Aorta (tissue), 5 donors: ENCODE measurements at regions not wholly inside any gene's neighbourhood (a gene's known extent, or its start where the extent isn't known, plus 50 kb on each side); places are given as distances from the start of the nearest gene placed in this dataset.

ENCODE experiments used
- ATAC-seq: fragments of 200-7000 bp; cut with Tn5 transposase; one replicate; pipeline ENCODE4 v1.9.1; 2022; ENCODE audit warnings: moderate library complexity; ENCODE audit not compliant: low FRiP score
- DNase-seq, 2 donors: peaks; one replicate each; pipeline ENCODE4 v3.0.0-alpha.2; 2020
- H3K27ac ChIP-seq, 2 donors: one replicate each; pipeline ENCODE4 v1.5.1; 2013; ENCODE audit warnings: low read length in 2 of 2, mild to moderate bottlenecking in 2 of 2, moderate library complexity in 2 of 2, control low read depth in 1 of 2, inconsistent platforms in 1 of 2, low read depth in 1 of 2
- H3K27me3 ChIP-seq, 2 donors: one replicate each; pipeline ENCODE4 v1.6.1; 2013; ENCODE audit warnings: control low read depth in 1 of 2, low read length in 1 of 2, mild to moderate bottlenecking in 1 of 2, moderate library complexity in 1 of 2; ENCODE audit not compliant: insufficient read depth in 2 of 2, control insufficient read depth in 1 of 2
- H3K36me3 ChIP-seq, 2 donors: one replicate each; pipeline ENCODE4 v1.6.1; 2013; ENCODE audit warnings: control low read depth in 1 of 2, low read length in 1 of 2, mild to moderate bottlenecking in 1 of 2; ENCODE audit not compliant: insufficient read depth in 2 of 2, control insufficient read depth in 1 of 2
- H3K4me1 ChIP-seq, 2 donors: one replicate each; pipeline ENCODE4 v1.6.1; 2013; ENCODE audit warnings: low read length in 2 of 2, control low read depth in 1 of 2, mild to moderate bottlenecking in 1 of 2, moderate library complexity in 1 of 2; ENCODE audit not compliant: insufficient read depth in 2 of 2, control insufficient read depth in 1 of 2
- H3K4me3 ChIP-seq, 2 donors: one replicate each; pipeline ENCODE4 v1.5.1; 2013; ENCODE audit warnings: low read length in 2 of 2, control low read depth in 1 of 2, mild to moderate bottlenecking in 1 of 2
- H3K9me3 ChIP-seq: one replicate; pipeline ENCODE4 v1.6.1; 2013; ENCODE audit warnings: mild to moderate bottlenecking, low read length; ENCODE audit not compliant: control insufficient read depth
- WGBS, 2 donors: extraction: QIAGEN DNeasy Blood & Tissue Kit; methylation state at CpG; one replicate each; pipeline ENCODE4 v1.1.7; 2013; 5-methylcytosine and 5-hydroxymethylcytosine counted together
- intact Hi-C, 2 donors: fragments of 100-400 bp; cut with DNase I; formaldehyde crosslinking; loops; one replicate each; pipeline versions ENCODE4 v1.14.2 to v1.15.0; 2022
- donor health status: healthy with polysubstance abuse.
- donor health status: Bipolar disorder and iron deficiency.
- donor health status: DM: no; HTN: no; CAD: no.
- donor health status: DM: no; HTN: no; CAD: no.
- donor health status: DM: yes; HTN: yes; CAD: no.

DNA sequence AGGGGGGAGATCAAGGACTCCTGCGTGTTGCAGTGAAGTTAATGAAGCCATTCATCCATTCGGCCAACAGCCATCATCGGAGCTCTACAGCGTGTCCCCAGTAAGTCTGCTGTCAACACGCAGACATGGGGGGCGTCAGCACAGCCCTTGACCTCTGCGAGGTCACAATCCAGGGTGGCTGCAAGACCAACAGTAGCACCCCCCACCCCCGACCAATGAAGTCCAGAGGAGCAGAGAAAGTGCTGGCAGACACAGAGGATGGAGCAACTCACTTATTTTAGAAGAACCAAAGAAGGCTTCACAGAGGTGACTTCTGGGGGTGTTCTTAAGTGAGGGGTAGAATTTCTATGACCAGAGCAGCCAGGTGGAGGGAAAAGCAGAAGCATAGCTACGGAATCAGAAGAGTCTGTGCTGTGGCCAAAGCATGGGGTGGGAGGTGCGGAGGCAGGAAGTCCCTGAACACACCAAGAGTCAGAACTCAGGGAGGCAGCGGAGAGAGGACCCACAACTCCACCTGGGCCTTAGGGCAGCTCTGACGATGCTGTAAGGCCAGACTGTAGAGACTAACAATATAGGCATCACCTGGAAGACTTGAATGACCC lies 185.4 kb downstream of the FOXO1 start:
- Histone ChIP-seq H3K27me3 (no peaks in the 10 kb centered on the region), H3K27ac (no peak overlapping the region), H3K9me3 (no peaks in the 10 kb centered on the region), H3K36me3 (no peaks in the 10 kb centered on the region), H3K4me3 (no peak overlapping the region), H3K4me1 (no peaks in the 10 kb centered on the region)
- no peak for ATAC-seq
- DNase-seq: no peak
- WGBS, 2 donors: 93 to 95% methylated on average over 12 of the region's 12 CpGs
- intact Hi-C loops: no loop called here

DNA sequence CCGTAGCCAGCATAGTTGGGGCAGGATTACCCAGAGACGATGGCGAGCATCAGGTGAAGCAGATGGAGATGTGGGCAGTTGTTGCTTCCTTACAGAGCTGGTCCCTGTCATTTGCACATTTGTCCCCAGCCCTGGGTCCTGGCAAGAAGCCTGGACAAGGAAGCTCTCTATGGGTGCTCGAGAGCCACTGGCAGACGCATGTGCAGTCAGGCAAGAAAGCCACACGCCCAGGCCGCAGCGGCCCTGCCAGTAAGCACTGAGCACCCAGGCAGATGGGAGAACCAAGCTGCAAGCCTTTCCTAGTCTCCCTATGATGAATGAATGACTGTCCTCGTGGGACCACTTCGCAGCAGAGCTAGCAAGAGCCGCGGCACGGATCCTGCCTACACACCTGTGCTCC lies 182.8 kb downstream of the FOXO1 start:
- ATAC-seq (no peak), DNase-seq (no peak)
- H3K4me3 ChIP-seq: no peak overlapping the region
- no peaks in the 10 kb centered on the region for H3K27me3 ChIP-seq
- H3K27ac ChIP-seq: no peak overlapping the region
- no peaks in the 10 kb centered on the region for H3K4me1 ChIP-seq
- no peaks in the 10 kb centered on the region for H3K9me3 ChIP-seq
- intact Hi-C loops: no loop called here
- WGBS, 2 donors: 93 to 95% methylated on average over 13 of the region's 13 CpGs
- no peaks in the 10 kb centered on the region for H3K36me3 ChIP-seq

DNA sequence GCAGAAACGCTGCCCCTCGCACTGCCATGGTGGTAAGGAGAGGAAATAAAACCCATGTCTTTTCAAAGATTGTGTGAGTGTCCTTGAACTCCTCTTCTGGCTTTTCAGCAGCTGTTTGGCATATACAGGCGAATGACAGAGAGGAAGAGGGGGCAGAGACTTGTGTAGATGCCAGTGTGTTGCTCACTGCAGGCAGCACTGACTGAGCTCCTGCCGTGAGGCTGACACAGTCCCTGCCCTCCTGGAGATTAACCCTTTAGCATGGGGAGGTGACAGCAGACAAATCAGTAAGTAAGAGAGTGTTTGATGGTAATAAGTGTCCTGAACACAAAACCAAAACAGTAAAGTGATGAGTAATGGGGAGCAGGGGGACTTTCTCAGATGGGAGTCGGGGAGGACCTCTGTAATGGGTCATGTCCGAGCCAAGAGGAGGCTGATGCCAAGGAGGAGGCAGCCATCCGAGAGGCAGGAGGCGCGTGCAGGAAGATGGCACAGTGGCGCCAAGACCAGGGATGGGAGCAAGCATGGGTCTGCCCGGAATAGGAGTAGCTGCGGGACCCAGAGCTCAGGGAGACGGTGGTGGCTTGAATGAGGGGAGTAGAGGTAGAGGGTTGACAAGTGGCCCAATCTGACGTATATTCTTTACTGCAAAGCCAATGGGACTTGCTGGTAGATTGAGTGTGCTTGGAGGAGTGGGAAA lies 182.2 kb downstream of the FOXO1 start:
- ATAC-seq: no peak
- H3K36me3 ChIP-seq: no peaks in the 10 kb centered on the region
- H3K27ac ChIP-seq: no peak overlapping the region
- no peak overlapping the region for H3K4me3 ChIP-seq
- no peaks in the 10 kb centered on the region for H3K27me3 ChIP-seq
- no peaks in the 10 kb centered on the region for H3K4me1 ChIP-seq
- H3K9me3 ChIP-seq: no peaks in the 10 kb centered on the region
- intact Hi-C loops: no loop called here
- WGBS, 2 donors: 72 to 75% methylated on average over 14 of the region's 14 CpGs
- no peak for DNase-seq

DNA sequence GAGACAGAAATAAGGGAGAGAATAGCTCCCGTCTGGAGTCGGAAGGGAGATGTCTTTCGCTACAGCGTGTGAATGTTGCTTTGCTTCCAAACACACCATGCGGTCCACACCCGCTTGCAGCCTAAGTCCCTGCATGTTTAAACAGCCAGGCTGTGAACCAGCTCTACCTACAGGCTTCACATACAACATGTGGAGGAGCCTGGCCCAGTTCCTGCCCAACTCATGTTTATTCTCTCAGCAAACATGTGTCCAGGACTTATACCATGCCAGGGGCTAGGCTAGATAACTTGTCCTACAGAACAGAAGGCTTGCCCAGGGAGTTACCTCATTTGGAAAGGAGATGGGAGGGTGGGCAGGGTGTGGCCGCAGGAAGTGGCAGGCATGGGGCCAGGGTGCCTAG lies 181.5 kb downstream of the FOXO1 start:
- ATAC-seq (no peak), DNase-seq (no peak)
- 91 to 94% methylated on average over 7 of the region's 7 CpGs for WGBS, 2 donors
- intact Hi-C loops: no loop called here
- Histone ChIP-seq H3K9me3 (no peaks in the 10 kb centered on the region), H3K27me3 (no peaks in the 10 kb centered on the region), H3K36me3 (no peaks in the 10 kb centered on the region), H3K4me3 (no peak overlapping the region), H3K4me1 (no peaks in the 10 kb centered on the region), H3K27ac (no peak overlapping the region)

- Histone ChIP-seq H3K4me1 (no peaks in the 10 kb centered on the region), H3K9me3 (no peaks in the 10 kb centered on the region), H3K27ac (no peak overlapping the region), H3K4me3 (no peak overlapping the region), H3K36me3 (no peaks in the 10 kb centered on the region), H3K27me3 (no peaks in the 10 kb centered on the region)
- DNase-seq (no peak), ATAC-seq (no peak)
- intact Hi-C loops: no loop called here
- 92% methylated on average over 12 of the region's 12 CpGs for WGBS, 2 donors
Measured at GRCh38 chr13:40485611-40486517, 180.6 kb downstream of the FOXO1 start.

DNA sequence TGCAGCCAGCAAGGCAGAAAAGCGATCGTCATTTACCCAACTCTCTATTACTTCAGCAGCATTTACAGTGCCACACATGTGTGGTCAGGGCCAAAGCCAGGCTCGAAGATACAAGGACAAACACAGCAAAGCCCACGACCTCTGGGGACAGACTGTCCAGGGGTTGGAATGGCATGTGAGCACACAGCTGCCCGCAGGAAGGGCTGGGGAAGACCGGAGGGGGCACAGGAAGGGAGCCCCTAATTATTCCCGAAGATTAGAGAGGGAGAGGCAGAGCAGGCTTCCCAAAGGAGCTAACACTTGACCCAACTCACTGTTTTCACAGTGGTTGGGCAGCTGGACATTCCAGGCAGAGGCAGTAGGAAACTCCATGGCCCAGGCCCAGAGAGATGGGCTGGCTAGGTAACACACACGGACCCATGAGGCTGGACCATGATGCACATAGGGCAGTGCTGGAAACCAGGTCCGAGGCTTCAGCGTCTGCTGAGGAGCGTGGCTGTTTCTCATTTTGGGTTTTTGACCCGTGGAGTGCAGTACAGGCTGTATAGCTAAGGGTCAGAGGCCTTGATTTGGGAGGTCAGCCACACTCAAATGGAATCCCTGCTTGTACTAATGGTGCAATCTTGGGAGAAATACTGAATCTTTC lies 179.8 kb downstream of the FOXO1 start:
- 72 to 80% methylated on average over 12 of the region's 12 CpGs for WGBS, 2 donors
- H3K4me3 ChIP-seq: no peak overlapping the region
- no peak overlapping the region for H3K27ac ChIP-seq
- intact Hi-C loops: no loop called here
- no peaks in the 10 kb centered on the region for H3K27me3 ChIP-seq
- ATAC-seq: no peak
- no peaks in the 10 kb centered on the region for H3K36me3 ChIP-seq
- no peaks in the 10 kb centered on the region for H3K4me1 ChIP-seq
- H3K9me3 ChIP-seq: no peaks in the 10 kb centered on the region
- DNase-seq: no peak

GRCh38 chr13:40488869-40489391 lies 177.5 kb downstream of the FOXO1 start:
- Histone ChIP-seq H3K27me3 (no peaks in the 10 kb centered on the region), H3K9me3 (no peaks in the 10 kb centered on the region), H3K4me3 (no peak overlapping the region), H3K27ac (no peak overlapping the region), H3K36me3 (no peaks in the 10 kb centered on the region), H3K4me1 (no peaks in the 10 kb centered on the region)
- ATAC-seq (no peak), DNase-seq (peak in 1 of 2 donors; percentile 61)
- WGBS, 2 donors: 94 to 97% methylated on average over 21 of the region's 21 CpGs
- intact Hi-C loops: no loop called here

GRCh38 chr13:40490086-40490758 lies 176.2 kb downstream of the FOXO1 start:
- no peak overlapping the region for H3K27ac ChIP-seq
- intact Hi-C loops: no loop called here
- H3K27me3 ChIP-seq: no peaks in the 10 kb centered on the region
- no peak for DNase-seq
- no peaks in the 10 kb centered on the region for H3K9me3 ChIP-seq
- no peaks in the 10 kb centered on the region for H3K36me3 ChIP-seq
- 80% methylated on average over 7 of the region's 7 CpGs for WGBS, 2 donors
- H3K4me1 ChIP-seq: no peaks in the 10 kb centered on the region
- no peak overlapping the region for H3K4me3 ChIP-seq
- no peak for ATAC-seq
